IMR-90 (cell line): ENCODE measurements at regions not wholly inside any gene's neighbourhood (a gene's known extent, or its start where the extent isn't known, plus 50 kb on each side); places are given as distances from the start of the nearest gene placed in this dataset.

ENCODE experiments used
- ATAC-seq: fragments of 200-7000 bp; cut with Tn5 transposase; 2 replicates; pipeline ENCODE4 v1.9.1; 2020; ENCODE audit warnings: low read depth, mild to moderate bottlenecking, moderate library complexity
- BruUV-seq: library from RNA; stranded (reverse); fragments of 400-500 nt; replicated peaks from 2 replicates; lab custom pipeline; 2021; lab: Mats Ljungman, UMichigan
- CTCF ChIA-PET: fragments of 300-600 bp; formaldehyde crosslinking; extraction: SDS; loops from one replicate; lab custom pipeline; 2021; ENCODE audit warnings: antibody characterized with exemption; lab: Yijun Ruan, JAX
- POLR2A ChIA-PET: fragments of 300-600 bp; sonication (Branson Sonifier 250); formaldehyde crosslinking; loops from one replicate; lab custom pipeline; 2022; ENCODE audit warnings: antibody characterized with exemption; ENCODE audit not compliant: unreplicated experiment; lab: Charles Lee
- DNase-seq: peaks from one replicate; pipeline ENCODE4 v3.0.0; 2013
- H2AFZ ChIP-seq: replicated peaks from 2 replicates; pipeline ENCODE3; 2013; ENCODE audit warnings: low read length, mild to moderate bottlenecking; ENCODE audit not compliant: poor library complexity
- H2AK5ac ChIP-seq: 2 replicates; pipeline ENCODE4 v1.6.1; 2013; ENCODE audit warnings: low read depth, low read length, inconsistent platforms
- H2AK9ac ChIP-seq: replicated peaks from 2 replicates; pipeline ENCODE3; 2013; ENCODE audit warnings: mild to moderate bottlenecking, low read depth, low read length, moderate library complexity; ENCODE audit not compliant: poor library complexity
- H2BK120ac ChIP-seq: 2 replicates; pipeline ENCODE4 v1.6.1; 2013; ENCODE audit warnings: low read depth, low read length, inconsistent platforms
- H2BK15ac ChIP-seq: 3 replicates; pipeline ENCODE4 v1.6.1; 2013; ENCODE audit warnings: low read depth, low read length, inconsistent platforms
- H2BK20ac ChIP-seq: 2 replicates; pipeline ENCODE4 v1.6.1; 2013; ENCODE audit warnings: low read depth, mild to moderate bottlenecking, inconsistent platforms, low read length, moderate library complexity
- H2BK5ac ChIP-seq: 2 replicates; pipeline ENCODE4 v1.6.1; 2013; ENCODE audit warnings: mild to moderate bottlenecking, low read depth, low read length, inconsistent platforms; ENCODE audit not compliant: poor library complexity, severe bottlenecking
- H3K14ac ChIP-seq: replicated peaks from 2 replicates; pipeline ENCODE4 v1.6.1; 2013; ENCODE audit warnings: low read depth, low read length, inconsistent platforms
- H3K18ac ChIP-seq: 2 replicates; pipeline ENCODE4 v1.6.1; 2013; ENCODE audit warnings: low read depth, low read length, control low read depth
- H3K23ac ChIP-seq: 2 replicates; pipeline ENCODE4 v1.6.1; 2013; ENCODE audit warnings: low read depth, low read length, inconsistent platforms
- H3K27ac ChIP-seq: 2 replicates; pipeline ENCODE4 v1.5.1; 2013; ENCODE audit warnings: mild to moderate bottlenecking, control low read depth, low read length; ENCODE audit not compliant: insufficient read depth
- H3K27me3 ChIP-seq: 2 replicates; pipeline ENCODE4 v1.6.1; 2013; ENCODE audit warnings: low read length; ENCODE audit not compliant: control insufficient read depth, insufficient read depth
- H3K36me3 ChIP-seq: 2 replicates; pipeline ENCODE4 v1.6.1; 2013; ENCODE audit warnings: low read length, mixed read lengths; ENCODE audit not compliant: control insufficient read depth, insufficient read depth
- H3K4ac ChIP-seq: 2 replicates; pipeline ENCODE4 v1.6.1; 2013; ENCODE audit warnings: low read depth, low read length, inconsistent platforms
- H3K4me1 ChIP-seq: 2 replicates; pipeline ENCODE4 v1.6.1; 2013; ENCODE audit warnings: low read length, mixed read lengths; ENCODE audit not compliant: control insufficient read depth, insufficient read depth
- H3K4me2 ChIP-seq: 2 replicates; pipeline ENCODE4 v1.6.1; 2013; ENCODE audit warnings: low read depth, mild to moderate bottlenecking, control low read depth, low read length, moderate library complexity
- H3K4me3 ChIP-seq: 2 replicates; pipeline ENCODE4 v1.5.1; 2013; ENCODE audit warnings: low read depth, mild to moderate bottlenecking, control low read depth, low read length, moderate library complexity; ENCODE audit not compliant: insufficient read depth
- H3K56ac ChIP-seq: 2 replicates; pipeline ENCODE4 v1.6.1; 2013; ENCODE audit warnings: low read length, inconsistent platforms; ENCODE audit not compliant: insufficient read depth; ENCODE audit errors: extremely low read depth
- H3K79me1 ChIP-seq, 2 experiments: 2 replicates each; pipeline ENCODE4 v1.6.1; 2013; ENCODE audit warnings: low read length in 2 of 2, inconsistent platforms in 1 of 2, low read depth in 1 of 2
- H3K9ac ChIP-seq: 2 replicates; pipeline ENCODE4 v1.6.1; 2013; ENCODE audit warnings: low read depth, low read length, control low read depth
- H3K9me1 ChIP-seq: 2 replicates; pipeline ENCODE4 v1.6.1; 2013; ENCODE audit warnings: low read length, inconsistent platforms; ENCODE audit not compliant: insufficient read depth
- H3K9me3 ChIP-seq: 2 replicates; pipeline ENCODE4 v1.6.1; 2013; ENCODE audit warnings: low read length; ENCODE audit not compliant: control insufficient read depth, insufficient read depth
- H4K20me1 ChIP-seq: 2 replicates; pipeline ENCODE4 v1.6.1; 2013; ENCODE audit warnings: low read length, inconsistent platforms; ENCODE audit not compliant: insufficient read depth
- H4K5ac ChIP-seq: 2 replicates; pipeline ENCODE4 v1.6.1; 2013; ENCODE audit warnings: mild to moderate bottlenecking, low read depth, low read length, control low read depth
- H4K8ac ChIP-seq, 2 experiments: 2 replicates each; pipeline ENCODE4 v1.6.1; 2013; ENCODE audit warnings: low read depth in 2 of 2, low read length in 2 of 2, control low read depth in 1 of 2, inconsistent platforms in 1 of 2
- H4K91ac ChIP-seq: 2 replicates; pipeline ENCODE4 v1.6.1; 2013; ENCODE audit warnings: low read depth, low read length, inconsistent platforms; ENCODE audit not compliant: insufficient read depth
- BHLHE40 ChIP-seq: fragments of 150-350 bp; IDR thresholded peaks from 2 replicates; pipeline ENCODE4 v1.6.1; 2016; ENCODE audit warnings: mild to moderate bottlenecking, low read depth, low read length
- CEBPB ChIP-seq: IDR thresholded peaks from 2 replicates; pipeline ENCODE4 v1.6.1; 2012; ENCODE audit warnings: low read depth, low read length, improper control_type of control experiment
- CHD1 ChIP-seq: IDR thresholded peaks from 2 replicates; pipeline ENCODE4 v1.6.1; 2012; ENCODE audit warnings: low read depth, low read length, improper control_type of control experiment
- FOS ChIP-seq: fragments of 150-350 bp; IDR thresholded peaks from 2 replicates; pipeline ENCODE4 v1.6.1; 2016; ENCODE audit warnings: low read depth, low read length
- MAFK ChIP-seq: IDR thresholded peaks from 2 replicates; pipeline ENCODE4 v1.6.1; 2012; ENCODE audit warnings: low read depth, low read length, improper control_type of control experiment
- MAZ ChIP-seq: IDR thresholded peaks from 2 replicates; pipeline ENCODE4 v1.6.1; 2012; ENCODE audit warnings: low read depth, mild to moderate bottlenecking, low read length, improper control_type of control experiment, moderate library complexity, borderline replicate concordance
- MXI1 ChIP-seq: IDR thresholded peaks from 2 replicates; pipeline ENCODE4 v1.6.1; 2012; ENCODE audit warnings: low read depth, mild to moderate bottlenecking, low read length, moderate library complexity, borderline replicate concordance
- NFE2L2 ChIP-seq: fragments of 150-350 bp; IDR thresholded peaks from 2 replicates; pipeline ENCODE4 v1.6.1; 2016; ENCODE audit warnings: low read depth, mild to moderate bottlenecking, low read length
- POLR2A ChIP-seq: IDR thresholded peaks from 2 replicates; pipeline ENCODE4 v1.6.1; 2012; ENCODE audit warnings: mild to moderate bottlenecking, low read depth, low read length
- RAD21 ChIP-seq: IDR thresholded peaks from 2 replicates; pipeline ENCODE4 v1.6.1; 2012; ENCODE audit warnings: low read length, improper control_type of control experiment
- RCOR1 ChIP-seq: IDR thresholded peaks from 2 replicates; pipeline ENCODE4 v1.6.1; 2012; ENCODE audit warnings: mild to moderate bottlenecking, low read length, improper control_type of control experiment; ENCODE audit not compliant: insufficient replicate concordance
- RFX5 ChIP-seq: IDR thresholded peaks from 2 replicates; pipeline ENCODE4 v1.8.0; 2012; ENCODE audit warnings: low read depth, mild to moderate bottlenecking, low read length, moderate library complexity
- SMC3 ChIP-seq: fragments of 150-350 bp; IDR thresholded peaks from 2 replicates; pipeline ENCODE4 v1.6.1; 2016; ENCODE audit warnings: low read depth, mild to moderate bottlenecking, antibody characterized with exemption, low read length, moderate library complexity
- whole genome bisulfite sequencing, 2 experiments: methylation state at CpG; one replicate each; pipeline versions ENCODE4 v1.1.5 to v1.1.7; 2013; ENCODE audit warnings: missing lambda C conversion rate in 2 of 2; ENCODE audit not compliant: insufficient read length in 1 of 2; ENCODE audit errors: extremely low coverage in 2 of 2; 5-methylcytosine and 5-hydroxymethylcytosine counted together
- dilution Hi-C: fragments of 300-500 bp; cut with HindIII; formaldehyde crosslinking; loops from one replicate; pipeline ENCODE4 v1.14.3; 2018; ENCODE audit warnings: low sequenced_read_pairs; ENCODE audit not compliant: unreplicated experiment
- in situ Hi-C: fragments of 300-500 bp; cut with MboI; formaldehyde crosslinking; loops from 3 replicates; pipeline ENCODE4 v1.14.3; 2019; ENCODE audit warnings: low sequenced_read_pairs, inconsistent platforms, mixed read lengths
- intact Hi-C: fragments of 100-400 bp; cut with micrococcal nuclease; formaldehyde crosslinking; loops from 2 replicates; pipeline ENCODE4 v1.10.0; 2022
- TF ChIP-seq, protein P1 (sequence below): fragments of 150-350 bp; IDR thresholded peaks from 2 replicates; pipeline ENCODE4 v1.6.1; 2017; ENCODE audit warnings: mild to moderate bottlenecking, antibody characterized with exemption, low read length, low read depth
- TF ChIP-seq, protein P2 (sequence below): fragments of 150-350 bp; IDR thresholded peaks from 2 replicates; pipeline ENCODE4 v1.6.1; 2016; ENCODE audit warnings: low read depth, mild to moderate bottlenecking, low read length, moderate library complexity, borderline replicate concordance
- TF ChIP-seq, protein P3 (sequence below): conservative IDR thresholded peaks from 2 replicates; pipeline ENCODE4 v1.5.1; 2012; ENCODE audit warnings: mild to moderate bottlenecking, low read depth, low read length, improper control_type of control experiment

DNA sequence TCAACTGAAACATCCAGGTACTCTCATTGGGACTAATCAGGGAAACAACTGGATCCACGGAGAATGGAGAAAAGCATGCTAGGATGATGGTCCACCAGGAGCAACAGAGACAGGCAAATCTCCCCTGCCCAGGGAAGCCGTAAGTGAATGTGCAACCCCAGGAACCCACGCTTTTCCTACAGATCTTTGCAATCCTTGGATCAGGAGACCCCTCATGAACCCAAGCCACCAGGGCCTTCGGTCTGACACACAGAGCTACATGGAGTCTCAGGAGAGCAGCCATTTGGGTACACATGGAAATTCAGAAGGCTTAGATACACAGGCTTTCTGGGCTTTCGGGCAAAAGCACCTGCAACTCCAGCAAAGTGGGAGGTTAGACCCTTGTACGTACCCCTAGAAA, 122.1 kb upstream of the PTCHD4 start:
- DNase-seq = no peak
- H3K27me3 ChIP-seq = no peaks in the 10 kb centered on the region
- no peak overlapping the region for H3K4ac ChIP-seq
- WGBS, 2 experiments = no CpG with 5 or more reads among the region's 6 CpGs
- H3K27ac ChIP-seq = no peak overlapping the region
- no peaks in the 10 kb centered on the region for H3K79me1 ChIP-seq
- in situ Hi-C loops = no loop called here
- H2BK120ac ChIP-seq = no peak overlapping the region
- no peak overlapping the region for H4K5ac ChIP-seq
- no peaks in the 10 kb centered on the region for H3K4me1 ChIP-seq
- no peak overlapping the region for H4K91ac ChIP-seq
- H3K9me3 ChIP-seq = peaks cover 3% of the 10 kb centered on the region; the same call in 1 of the 2 replicates
- no peak overlapping the region for H3K4me3 ChIP-seq
- no peak overlapping the region for H3K23ac ChIP-seq
- no peak overlapping the region for H2BK20ac ChIP-seq
- TF ChIP-seq, protein P1, sequence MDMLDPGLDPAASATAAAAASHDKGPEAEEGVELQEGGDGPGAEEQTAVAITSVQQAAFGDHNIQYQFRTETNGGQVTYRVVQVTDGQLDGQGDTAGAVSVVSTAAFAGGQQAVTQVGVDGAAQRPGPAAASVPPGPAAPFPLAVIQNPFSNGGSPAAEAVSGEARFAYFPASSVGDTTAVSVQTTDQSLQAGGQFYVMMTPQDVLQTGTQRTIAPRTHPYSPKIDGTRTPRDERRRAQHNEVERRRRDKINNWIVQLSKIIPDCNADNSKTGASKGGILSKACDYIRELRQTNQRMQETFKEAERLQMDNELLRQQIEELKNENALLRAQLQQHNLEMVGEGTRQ = no peak
- TF ChIP-seq MAFK (no peak), POLR2A (no peak), NFE2L2 (no peak), MAZ (no peak), RAD21 (no peak), CEBPB (no peak), MXI1 (no peak), RCOR1 (no peak), BHLHE40 (no peak), RFX5 (no peak), SMC3 (no peak), FOS (no peak), CHD1 (no peak)
- TF ChIP-seq, protein P2, sequence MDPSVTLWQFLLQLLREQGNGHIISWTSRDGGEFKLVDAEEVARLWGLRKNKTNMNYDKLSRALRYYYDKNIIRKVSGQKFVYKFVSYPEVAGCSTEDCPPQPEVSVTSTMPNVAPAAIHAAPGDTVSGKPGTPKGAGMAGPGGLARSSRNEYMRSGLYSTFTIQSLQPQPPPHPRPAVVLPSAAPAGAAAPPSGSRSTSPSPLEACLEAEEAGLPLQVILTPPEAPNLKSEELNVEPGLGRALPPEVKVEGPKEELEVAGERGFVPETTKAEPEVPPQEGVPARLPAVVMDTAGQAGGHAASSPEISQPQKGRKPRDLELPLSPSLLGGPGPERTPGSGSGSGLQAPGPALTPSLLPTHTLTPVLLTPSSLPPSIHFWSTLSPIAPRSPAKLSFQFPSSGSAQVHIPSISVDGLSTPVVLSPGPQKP = no peak
- TF ChIP-seq, protein P3, sequence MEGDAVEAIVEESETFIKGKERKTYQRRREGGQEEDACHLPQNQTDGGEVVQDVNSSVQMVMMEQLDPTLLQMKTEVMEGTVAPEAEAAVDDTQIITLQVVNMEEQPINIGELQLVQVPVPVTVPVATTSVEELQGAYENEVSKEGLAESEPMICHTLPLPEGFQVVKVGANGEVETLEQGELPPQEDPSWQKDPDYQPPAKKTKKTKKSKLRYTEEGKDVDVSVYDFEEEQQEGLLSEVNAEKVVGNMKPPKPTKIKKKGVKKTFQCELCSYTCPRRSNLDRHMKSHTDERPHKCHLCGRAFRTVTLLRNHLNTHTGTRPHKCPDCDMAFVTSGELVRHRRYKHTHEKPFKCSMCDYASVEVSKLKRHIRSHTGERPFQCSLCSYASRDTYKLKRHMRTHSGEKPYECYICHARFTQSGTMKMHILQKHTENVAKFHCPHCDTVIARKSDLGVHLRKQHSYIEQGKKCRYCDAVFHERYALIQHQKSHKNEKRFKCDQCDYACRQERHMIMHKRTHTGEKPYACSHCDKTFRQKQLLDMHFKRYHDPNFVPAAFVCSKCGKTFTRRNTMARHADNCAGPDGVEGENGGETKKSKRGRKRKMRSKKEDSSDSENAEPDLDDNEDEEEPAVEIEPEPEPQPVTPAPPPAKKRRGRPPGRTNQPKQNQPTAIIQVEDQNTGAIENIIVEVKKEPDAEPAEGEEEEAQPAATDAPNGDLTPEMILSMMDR = no peak
- no peak for ATAC-seq
- H2AFZ ChIP-seq = no peak overlapping the region
- no peak overlapping the region for H3K56ac ChIP-seq
- no peak overlapping the region for H2BK5ac ChIP-seq
- intact Hi-C loops = no loop called here
- H3K9me1 ChIP-seq = no peaks in the 10 kb centered on the region
- no peak overlapping the region for H4K8ac ChIP-seq
- H2BK15ac ChIP-seq = no peak overlapping the region
- dilution Hi-C loops = no loop called here
- POLR2A ChIA-PET = no interaction called here
- no peak overlapping the region for H3K14ac ChIP-seq
- no peak overlapping the region for H3K18ac ChIP-seq
- CTCF ChIA-PET = no interaction called here
- no peaks in the 10 kb centered on the region for H4K20me1 ChIP-seq
- no peak overlapping the region for H3K4me2 ChIP-seq
- no TSS peak for BruUV-seq
- no peak overlapping the region for H2AK9ac ChIP-seq
- no peak overlapping the region for H3K9ac ChIP-seq
- no peaks in the 10 kb centered on the region for H3K36me3 ChIP-seq
- no peak overlapping the region for H2AK5ac ChIP-seq
